GM12878 (cell line): ENCODE measurements at regions not wholly inside any gene's neighbourhood (a gene's known extent, or its start where the extent isn't known, plus 50 kb on each side); places are given as distances from the start of the nearest gene placed in this dataset.

Experiments
- ATAC-seq: fragments of 200-7000 bp; cut with Tn5 transposase; 3 replicates; pipeline ENCODE4 v1.9.1; 2020; ENCODE audit warnings: mild to moderate bottlenecking, moderate library complexity
- BruUV-seq: library from RNA; stranded (reverse); fragments of 400-500 nt; replicated peaks from 2 replicates; lab custom pipeline; 2021; lab: Mats Ljungman, UMichigan
- CTCF ChIA-PET: fragments of 300-600 bp; sonication (Branson Sonifier 250); formaldehyde crosslinking; extraction: SDS; loops from one replicate; lab custom pipeline; 2021; ENCODE audit warnings: inconsistent platforms; lab: Yijun Ruan, JAX
- POLR2A ChIA-PET: fragments of 350-600 bp; formaldehyde crosslinking; extraction: SDS; loops from one replicate; lab custom pipeline; 2021; ENCODE audit warnings: inconsistent platforms; lab: Charles Lee
- RAD21 ChIA-PET: fragments of 300-600 bp; sonication (Branson Sonifier 250); formaldehyde crosslinking; loops from one replicate; lab custom pipeline; 2023; ENCODE audit warnings: antibody characterized with exemption; ENCODE audit not compliant: unreplicated experiment; lab: Charles Lee
- SMC1A ChIA-PET: fragments of 300-600 bp; sonication (Branson Sonifier 250); formaldehyde crosslinking; loops from one replicate; lab custom pipeline; 2023; ENCODE audit not compliant: unreplicated experiment, uncharacterized antibody; lab: Charles Lee
- DNase-seq: peaks from one replicate; pipeline ENCODE4 v3.0.0-alpha.2; 2011; ENCODE audit warnings: low read depth, low spot score
- FAIRE-seq: peaks from 3 replicates; lab custom pipeline; 2011; peaks lifted over from hg19 to GRCh38; lab: Jason Lieb, UNC
- H2AFZ ChIP-seq: 2 replicates; pipeline ENCODE4 v1.6.0; 2011; ENCODE audit warnings: low read depth, low read length, control low read depth; ENCODE audit not compliant: control insufficient read depth
- H3K27ac ChIP-seq: 2 replicates; pipeline ENCODE4 v1.5.1; 2011; ENCODE audit warnings: control low read depth; ENCODE audit not compliant: control insufficient read depth, insufficient read depth
- H3K27me3 ChIP-seq, 2 experiments: replicated peaks in 1 of 2; 2 replicates each; pipeline versions ENCODE4 v1.6.0 to v1.6.1; 2011; ENCODE audit warnings: low read length in 1 of 2; ENCODE audit not compliant: control insufficient read depth in 2 of 2, insufficient read depth in 2 of 2
- H3K36me3 ChIP-seq, 2 experiments: 2 replicates each; pipeline ENCODE4 v1.5.1; 2011; ENCODE audit warnings: low read length in 1 of 2; ENCODE audit not compliant: control insufficient read depth in 2 of 2, insufficient read depth in 2 of 2
- H3K4me1 ChIP-seq: 2 replicates; pipeline ENCODE4 v1.6.1; 2011; ENCODE audit warnings: mild to moderate bottlenecking, low read length, moderate library complexity, mixed read lengths; ENCODE audit not compliant: control insufficient read depth, insufficient read depth
- H3K4me2 ChIP-seq: 2 replicates; pipeline ENCODE4 v1.6.0; 2011; ENCODE audit warnings: control low read depth; ENCODE audit not compliant: control insufficient read depth, insufficient read depth
- H3K4me3 ChIP-seq: fragments of 200-600 bp; sonication (generic); 2 replicates; pipeline ENCODE4 v1.5.1; 2016
- H3K79me2 ChIP-seq: 2 replicates; pipeline ENCODE4 v1.6.0; 2011; ENCODE audit warnings: low read length; ENCODE audit not compliant: control insufficient read depth, insufficient read depth
- H3K9ac ChIP-seq: 2 replicates; pipeline ENCODE4 v1.8.0; 2011; ENCODE audit warnings: low read length, control low read depth, mixed read lengths; ENCODE audit not compliant: control insufficient read depth, insufficient read depth
- H3K9me3 ChIP-seq: replicated peaks from 3 replicates; pipeline ENCODE4 v1.5.1; 2011; ENCODE audit warnings: mild to moderate bottlenecking, low read length; ENCODE audit not compliant: control insufficient read depth, insufficient read depth
- H4K20me1 ChIP-seq: 2 replicates; pipeline ENCODE4 v1.6.0; 2011; ENCODE audit not compliant: control insufficient read depth, insufficient read depth
- ATF2 ChIP-seq: IDR thresholded peaks from 2 replicates; pipeline ENCODE4 v1.6.1; 2012; ENCODE audit warnings: low read length, inconsistent platforms
- CEBPB ChIP-seq, 2 experiments: fragments of 150-350 bp in 1 of 2; IDR thresholded peaks; 2 replicates each; pipeline ENCODE4 v1.6.1; 2012 to 2014; ENCODE audit warnings: low read depth in 2 of 2, low read length in 2 of 2, borderline replicate concordance in 1 of 2, inconsistent platforms in 1 of 2
- CREB1 ChIP-seq: IDR thresholded peaks from 2 replicates; pipeline ENCODE4 v1.6.1; 2012; ENCODE audit warnings: low read depth, mild to moderate bottlenecking, inconsistent platforms
- CREM ChIP-seq: IDR thresholded peaks from 2 replicates; pipeline ENCODE4 v1.6.1; 2014; ENCODE audit warnings: antibody characterized with exemption, low read depth
- FOS ChIP-seq: IDR thresholded peaks from 3 replicates; pipeline ENCODE4 v1.6.1; 2011; ENCODE audit warnings: borderline replicate concordance; ENCODE audit not compliant: insufficient read length; ENCODE audit errors: extremely low read depth
- NRF1 ChIP-seq: conservative IDR thresholded peaks from 2 replicates; pipeline ENCODE4 v1.6.1; 2011; ENCODE audit warnings: mild to moderate bottlenecking, low read depth, low read length, improper control_type of control experiment
- PKNOX1 ChIP-seq: fragments of 450-650 bp; IDR thresholded peaks from 2 replicates; pipeline ENCODE4 v1.6.1; 2016; ENCODE audit warnings: mild to moderate bottlenecking
- TAF1 ChIP-seq: IDR thresholded peaks from 2 replicates; pipeline ENCODE4 v1.6.1; 2011; ENCODE audit warnings: mild to moderate bottlenecking, low read depth, low read length, borderline replicate concordance
- ZBTB40 ChIP-seq: fragments of 450-650 bp; IDR thresholded peaks from 2 replicates; pipeline ENCODE4 v1.6.1; 2016; ENCODE audit warnings: mild to moderate bottlenecking, moderate library complexity, borderline replicate concordance
- WGBS: methylation state at CpG from one replicate; pipeline ENCODE4 v1.1.6; 2016; ENCODE audit warnings: low lambda C conversion rate; ENCODE audit not compliant: insufficient replicate concordance, insufficient coverage; ENCODE audit errors: missing lambda C conversion rate; 5-methylcytosine and 5-hydroxymethylcytosine counted together
- in situ Hi-C: fragments of 300-500 bp; cut with MboI; formaldehyde crosslinking; loops from 9 replicates; pipeline ENCODE4 v1.14.3; 2018; ENCODE audit warnings: mixed read lengths
- intact Hi-C: fragments of 100-400 bp; cut with micrococcal nuclease; formaldehyde crosslinking; loops from one replicate; pipeline ENCODE4 v1.14.2; 2022; ENCODE audit not compliant: unreplicated experiment

- RAD21 ChIA-PET: interaction anchor here (1.8 kb wide), 1 partner anchor 41 kb away, joined by 5 read pairs; no protein-coding TSS in a partner anchor
- H4K20me1 ChIP-seq: no peaks in the 10 kb centered on the region
- H3K9ac ChIP-seq: no peak overlapping the region
- H3K27ac ChIP-seq: no peak overlapping the region
- ATAC-seq (no peak), DNase-seq (no peak), FAIRE-seq (no peak)
- 61% methylated on average over 2 of the region's 2 CpGs for WGBS
- no peak overlapping the region for H3K4me2 ChIP-seq
- CTCF ChIA-PET: interaction anchor here (0.7 to 1.3 kb wide), 3 partner anchors 21 to 41 kb away, joined by 3 to 4 read pairs (median 3); no protein-coding TSS in a partner anchor
- no peak for TF ChIP-seq CEBPB (IDR thresholded peaks at IDR 0.05; ENCODE audit: borderline replicate concordance in 1 of 2, low read depth in 2 of 2, low read length in 2 of 2)
- no peak for TF ChIP-seq CREM
- no peak for TF ChIP-seq CREB1
- TF ChIP-seq ZBTB40: no peak
- TF ChIP-seq PKNOX1: no peak
- TF ChIP-seq NRF1: no peak
- TF ChIP-seq TAF1: no peak
- no peak for TF ChIP-seq ATF2
- TF ChIP-seq FOS: no peak
- no peaks in the 10 kb centered on the region for H3K79me2 ChIP-seq
- no peaks in the 10 kb centered on the region for H3K27me3 ChIP-seq
- no peaks in the 10 kb centered on the region; the same call in 2 of the 3 replicates for H3K9me3 ChIP-seq
- H2AFZ ChIP-seq: no peak overlapping the region
- in situ Hi-C loops (no loop called here), intact Hi-C loops (no loop called here)
- no TSS peak for BruUV-seq
- POLR2A ChIA-PET: no interaction called here
- H3K4me1 ChIP-seq: no peaks in the 10 kb centered on the region
- H3K4me3 ChIP-seq: no peak overlapping the region
- H3K36me3 ChIP-seq: no peaks in the 10 kb centered on the region
- SMC1A ChIA-PET: interaction anchor here (1.1 to 2.7 kb wide), 7 partner anchors 15 to 160 kb away, joined by 3 to 11 read pairs (median 4); no protein-coding TSS in a partner anchor
These were observed 165.8 kb downstream of the UBE2E3 start for GRCh38 chr2:181146171-181146570.
